LNCaP clone FGC (cell line): ENCODE measurements at regions not wholly inside any gene's neighbourhood (a gene's known extent, or its start where the extent isn't known, plus 50 kb on each side); places are given as distances from the start of the nearest gene placed in this dataset.

ENCODE experiments used
- DNase-seq: peaks from one replicate; pipeline ENCODE4 v3.0.0-alpha.2; 2011; ENCODE audit warnings: low read depth
- H3K4me3 ChIP-seq: 2 replicates; pipeline ENCODE4 v1.5.1; 2011; ENCODE audit warnings: mild to moderate bottlenecking, low read depth, low read length, control low read depth
- TF ChIP-seq, protein P1 (sequence below): IDR thresholded peaks from 2 replicates; pipeline ENCODE4 v1.5.1; 2012; ENCODE audit warnings: mild to moderate bottlenecking; ENCODE audit not compliant: control insufficient read depth, insufficient read depth; ENCODE audit errors: extremely low read depth

DNA sequence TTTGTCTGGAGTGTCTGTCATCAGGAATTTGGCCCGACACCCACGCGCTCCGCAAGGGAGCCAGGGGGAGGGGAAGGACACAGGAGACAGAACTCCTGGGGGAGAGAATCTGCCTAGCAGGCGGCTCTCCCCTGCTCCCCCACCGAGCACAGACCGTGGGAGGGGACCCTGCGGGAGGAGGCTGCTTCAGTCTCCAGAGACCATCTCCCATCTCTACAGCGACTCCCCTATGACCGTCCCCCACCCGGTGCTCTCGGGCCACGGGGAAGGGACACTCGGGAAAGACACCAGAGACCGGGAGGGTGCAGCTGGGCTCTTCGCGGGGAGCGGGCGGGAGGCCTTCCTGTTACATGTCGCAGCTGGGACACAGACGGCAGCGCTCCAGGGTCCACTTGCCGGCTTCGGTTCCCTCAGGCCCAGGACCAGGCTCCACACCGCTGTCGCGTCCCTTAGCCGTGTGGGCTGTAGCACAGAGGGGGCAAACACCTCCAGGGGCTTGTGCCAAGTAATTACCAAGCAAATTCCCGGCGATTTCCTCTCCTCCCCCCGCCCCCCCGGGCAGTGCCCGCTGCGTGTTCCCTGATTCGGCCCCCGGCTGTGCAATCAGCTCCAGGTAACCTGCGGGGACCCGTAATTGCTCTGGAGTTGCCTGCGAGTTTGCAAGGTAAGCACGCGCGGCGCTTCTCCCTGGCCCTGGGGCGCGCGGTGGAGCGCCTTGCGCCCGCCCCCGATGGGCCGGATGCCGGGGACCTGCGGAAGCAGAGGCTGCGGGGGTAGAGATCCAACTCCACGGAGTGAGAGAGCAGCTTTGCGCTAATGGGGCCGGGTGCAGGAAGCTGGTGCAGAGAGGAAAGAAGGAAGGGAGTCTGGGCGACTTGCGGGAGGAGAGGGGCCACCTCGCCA is 155.1 kb upstream of the CADM1 start:
- no peak for DNase-seq
- no peak overlapping the region for H3K4me3 ChIP-seq

GRCh38 chr11:115657586-115657985 is 153.4 kb upstream of the CADM1 start:
- no peak overlapping the region for H3K4me3 ChIP-seq
- DNase-seq: no peak
- TF ChIP-seq, protein P1, sequence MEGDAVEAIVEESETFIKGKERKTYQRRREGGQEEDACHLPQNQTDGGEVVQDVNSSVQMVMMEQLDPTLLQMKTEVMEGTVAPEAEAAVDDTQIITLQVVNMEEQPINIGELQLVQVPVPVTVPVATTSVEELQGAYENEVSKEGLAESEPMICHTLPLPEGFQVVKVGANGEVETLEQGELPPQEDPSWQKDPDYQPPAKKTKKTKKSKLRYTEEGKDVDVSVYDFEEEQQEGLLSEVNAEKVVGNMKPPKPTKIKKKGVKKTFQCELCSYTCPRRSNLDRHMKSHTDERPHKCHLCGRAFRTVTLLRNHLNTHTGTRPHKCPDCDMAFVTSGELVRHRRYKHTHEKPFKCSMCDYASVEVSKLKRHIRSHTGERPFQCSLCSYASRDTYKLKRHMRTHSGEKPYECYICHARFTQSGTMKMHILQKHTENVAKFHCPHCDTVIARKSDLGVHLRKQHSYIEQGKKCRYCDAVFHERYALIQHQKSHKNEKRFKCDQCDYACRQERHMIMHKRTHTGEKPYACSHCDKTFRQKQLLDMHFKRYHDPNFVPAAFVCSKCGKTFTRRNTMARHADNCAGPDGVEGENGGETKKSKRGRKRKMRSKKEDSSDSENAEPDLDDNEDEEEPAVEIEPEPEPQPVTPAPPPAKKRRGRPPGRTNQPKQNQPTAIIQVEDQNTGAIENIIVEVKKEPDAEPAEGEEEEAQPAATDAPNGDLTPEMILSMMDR: no peak

More for the DNA sequence above, 155.1 kb upstream of the CADM1 start:
- TF ChIP-seq, protein P1: no peak

DNA sequence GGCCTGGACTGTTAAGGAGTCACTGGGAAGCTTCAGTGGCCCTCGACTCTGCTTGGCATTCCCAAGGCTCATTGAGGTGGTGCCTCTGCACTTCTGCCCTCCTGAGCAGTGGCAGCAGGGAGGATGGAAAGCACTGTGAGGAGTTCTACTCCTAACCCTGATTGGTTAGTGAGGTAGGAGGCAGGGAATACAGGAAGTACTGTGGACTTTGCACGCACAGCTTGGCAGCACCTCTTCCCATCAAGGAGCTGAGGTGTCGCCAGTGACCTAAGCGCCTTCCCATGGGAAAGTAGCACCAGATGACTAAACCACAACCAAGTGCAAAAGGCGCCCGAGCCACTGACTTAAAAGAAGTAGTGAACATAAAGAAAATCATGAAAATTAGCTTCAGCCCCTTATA is 152.5 kb upstream of the CADM1 start:
- DNase-seq: no peak
- TF ChIP-seq, protein P1: no peak
- no peak overlapping the region for H3K4me3 ChIP-seq

DNA sequence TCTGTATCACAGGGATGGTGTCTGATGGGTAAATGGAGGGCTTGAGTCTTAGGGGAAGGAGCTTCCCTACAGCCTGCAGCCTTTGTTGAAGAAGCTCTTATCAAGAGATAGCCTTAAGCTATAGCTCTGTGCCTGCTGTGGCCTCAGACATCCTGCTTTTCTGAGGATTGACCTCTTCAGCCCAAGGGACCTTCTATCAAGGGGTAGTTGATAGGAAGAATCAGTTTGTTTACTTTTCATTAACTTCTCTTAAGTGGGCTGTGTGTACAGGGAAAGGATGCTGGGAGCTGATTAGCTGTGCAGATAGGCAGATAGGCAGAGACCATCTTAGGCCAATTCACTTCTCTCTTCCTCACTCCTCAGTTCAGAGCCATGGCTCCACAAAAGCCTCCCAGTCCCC is 151.8 kb upstream of the CADM1 start:
- H3K4me3 ChIP-seq: no peak overlapping the region
- TF ChIP-seq, protein P1: no peak
- no peak for DNase-seq

DNA sequence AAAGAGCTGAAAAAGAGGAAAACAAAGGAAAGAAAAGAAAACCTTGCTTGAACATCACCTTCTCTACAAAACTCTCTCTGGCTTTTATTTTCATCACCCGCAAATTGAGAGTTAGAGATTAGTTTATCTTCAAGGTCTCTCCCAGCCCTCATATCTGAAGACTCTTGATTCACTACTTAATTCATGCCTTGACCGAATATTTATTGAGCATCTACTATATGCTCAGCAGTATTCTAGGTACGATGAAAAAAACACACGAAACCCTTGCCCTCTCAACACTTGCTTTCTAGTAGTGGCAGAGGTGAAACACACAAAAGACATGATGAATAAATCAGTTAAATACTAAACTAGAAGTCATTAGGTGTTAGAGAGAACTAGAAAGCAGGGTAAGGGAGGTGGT is 150.6 kb upstream of the CADM1 start:
- TF ChIP-seq, protein P1: no peak
- no peak for DNase-seq

DNA sequence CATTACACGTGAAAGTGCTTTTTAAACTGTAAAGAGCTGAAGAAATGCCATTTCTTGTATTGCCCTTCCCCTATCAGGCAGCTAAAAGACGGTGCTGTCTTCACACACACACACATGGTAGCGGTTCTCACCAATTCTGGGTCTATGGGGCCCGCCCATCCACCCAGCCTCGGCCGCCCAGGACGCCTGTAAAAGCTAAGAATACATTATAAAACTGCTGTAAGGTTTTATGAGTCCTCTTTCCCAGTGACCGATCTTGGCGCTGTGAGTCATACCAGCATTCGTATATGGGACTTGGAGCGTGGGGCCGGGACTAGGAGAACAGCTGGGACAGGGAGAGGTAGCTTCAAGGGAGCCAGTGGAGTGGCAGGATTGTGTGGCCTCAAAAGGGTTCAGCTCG is 149.7 kb upstream of the CADM1 start:
- DNase-seq: peak; percentile 77
- TF ChIP-seq, protein P1: no peak
- no peak overlapping the region for H3K4me3 ChIP-seq

More for the DNA sequence above, 150.6 kb upstream of the CADM1 start:
- H3K4me3 ChIP-seq: no peak overlapping the region

- DNase-seq: no peak
Measured at GRCh38 chr11:115653076-115653475, 148.9 kb upstream of the CADM1 start.

More at GRCh38 chr11:115653076-115653475, 148.9 kb upstream of the CADM1 start:
- TF ChIP-seq, protein P1: no peak
- no peak overlapping the region for H3K4me3 ChIP-seq
